GM18858 (cell line): ENCODE measurements at regions not wholly inside any gene's neighbourhood (a gene's known extent, or its start where the extent isn't known, plus 50 kb on each side); places are given as distances from the start of the nearest gene placed in this dataset.

Experiments
- ATAC-seq: cut with Tn5 transposase; IDR thresholded peaks from one replicate; pipeline ENCODE4 v1.9.1; 2021; ENCODE audit not compliant: unreplicated experiment

DNA sequence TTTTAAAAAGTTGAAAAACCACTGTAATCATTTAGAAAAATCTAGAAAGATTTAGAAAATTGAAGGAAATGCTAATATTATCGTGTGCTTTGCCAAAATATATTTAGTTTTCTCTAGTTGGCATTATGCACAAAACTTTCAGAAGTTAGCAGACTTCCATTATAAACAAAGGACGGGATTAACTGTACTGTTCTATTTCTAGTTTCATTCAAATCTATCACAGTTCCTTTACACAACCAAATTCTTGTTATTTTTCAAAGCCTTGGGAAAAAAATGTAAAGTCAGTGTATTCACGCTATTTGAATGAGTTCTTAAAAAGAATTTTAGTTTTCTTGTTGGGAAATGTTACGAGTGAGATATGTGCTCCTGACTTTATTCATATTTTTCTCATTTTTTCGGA, 277.8 kb downstream of the LMO7 start:
- no peak for ATAC-seq

- ATAC-seq, result no peak
Measured at GRCh38 chr13:75910591-75910990, 274.5 kb downstream of the LMO7 start.
